RCC 7860 (cell line): ENCODE measurements at regions not wholly inside any gene's neighbourhood (a gene's known extent, or its start where the extent isn't known, plus 50 kb on each side); places are given as distances from the start of the nearest gene placed in this dataset.
A peak's percentile ranks its signal among the peaks of the same experiment; 100 is the strongest.

Experiments
- DNase-seq: peaks from one replicate; pipeline ENCODE4 v3.0.0-alpha.2; 2015; ENCODE audit warnings: low spot score
- FAIRE-seq: peaks from 2 replicates; lab custom pipeline; 2012; peaks lifted over from hg19 to GRCh38; lab: Jason Lieb, UNC

- DNase-seq, result peak; percentile 75
- FAIRE-seq, result peak; percentile 85
Observed at GRCh38 chr4:128606173-128606572, 203.3 kb upstream of the JADE1 start.

GRCh38 chr4:128604840-128605239 lies 204.7 kb upstream of the JADE1 start:
- no peak for DNase-seq
- no peak for FAIRE-seq

GRCh38 chr4:128604204-128604603 lies 205.3 kb upstream of the JADE1 start:
- FAIRE-seq (no peak), DNase-seq (no peak)

GRCh38 chr4:128603081-128603480 lies 206.4 kb upstream of the JADE1 start:
- FAIRE-seq (no peak), DNase-seq (no peak)

- FAIRE-seq, result no peak
- DNase-seq, result peak; percentile 9
Observed at GRCh38 chr4:128601991-128602695, 207.4 kb upstream of the JADE1 start.

GRCh38 chr4:128600996-128601871 lies 208.3 kb upstream of the JADE1 start:
- FAIRE-seq (peak; percentile 91), DNase-seq (peak; percentile 93)

- DNase-seq (no peak), FAIRE-seq (no peak)
Observed at GRCh38 chr4:128600410-128600809, 209.1 kb upstream of the JADE1 start.

- FAIRE-seq (no peak), DNase-seq (no peak)
Observed at GRCh38 chr4:128597500-128597899, 212.0 kb upstream of the JADE1 start.

GRCh38 chr4:128596853-128597252 lies 212.6 kb upstream of the JADE1 start:
- DNase-seq, result no peak
- no peak for FAIRE-seq

GRCh38 chr4:128596115-128596514 lies 213.4 kb upstream of the JADE1 start:
- FAIRE-seq (no peak), DNase-seq (no peak)

- no peak for FAIRE-seq
- DNase-seq, result no peak
Observed at GRCh38 chr4:128591482-128591881, 218.0 kb upstream of the JADE1 start.

- no peak for FAIRE-seq
- DNase-seq, result no peak
Observed at GRCh38 chr4:128590773-128591172, 218.7 kb upstream of the JADE1 start.

GRCh38 chr4:128590034-128590740 lies 219.3 kb upstream of the JADE1 start:
- FAIRE-seq (peak; percentile 59), DNase-seq (peak; percentile 42)

- no peak for DNase-seq
- no peak for FAIRE-seq
Observed at GRCh38 chr4:128589384-128589965, 220.0 kb upstream of the JADE1 start.

- DNase-seq (no peak), FAIRE-seq (no peak)
Observed at GRCh38 chr4:128587382-128587781, 222.1 kb upstream of the JADE1 start.

GRCh38 chr4:128583753-128584712 lies 225.5 kb upstream of the JADE1 start:
- no peak for FAIRE-seq
- DNase-seq, result no peak

GRCh38 chr4:128582427-128582870 lies 227.1 kb upstream of the JADE1 start:
- FAIRE-seq (no peak), DNase-seq (no peak)

GRCh38 chr4:128579154-128579853 lies 230.2 kb upstream of the JADE1 start:
- DNase-seq (no peak), FAIRE-seq (no peak)

GRCh38 chr4:128574706-128575105 lies 234.8 kb upstream of the JADE1 start:
- no peak for FAIRE-seq

More at GRCh38 chr4:128574706-128575105, 234.8 kb upstream of the JADE1 start:
- peak; percentile 74 for DNase-seq
